ENCODE measurements at regions not wholly inside any gene's neighbourhood (a gene's known extent, or its start where the extent isn't known, plus 50 kb on each side); places are given as distances from the start of the nearest gene placed in this dataset.
"Not testable (repeated sequence)": the region's sequence is repeated elsewhere in the genome, so short reads cannot be mapped to it uniquely, and the experiment has no call there.

GRCh38 chr5:162209005-162209605 lies 141.5 kb downstream of the GABRG2 start:
- DNase-seq, result no peak

GRCh38 chr5:162214551-162214950 lies 147.0 kb downstream of the GABRG2 start:
- no peak for DNase-seq

- no peak for DNase-seq
These were observed 149.5 kb downstream of the GABRG2 start for GRCh38 chr5:162217037-162217436.

GRCh38 chr5:162221910-162222309 lies 154.3 kb downstream of the GABRG2 start:
- DNase-seq, result no peak

- DNase-seq, result no peak
These were observed 159.5 kb downstream of the GABRG2 start for GRCh38 chr5:162227075-162227474.

GRCh38 chr5:162230348-162230747 lies 162.8 kb downstream of the GABRG2 start:
- no peak for DNase-seq

GRCh38 chr5:162231522-162231921 lies 163.9 kb downstream of the GABRG2 start:
- no peak for DNase-seq

- no peak for DNase-seq
These were observed 173.2 kb downstream of the GABRG2 start for GRCh38 chr5:162240734-162241133.

- no peak for DNase-seq
These were observed 174.8 kb downstream of the GABRG2 start for GRCh38 chr5:162242416-162242815.

GRCh38 chr5:162243651-162244050 lies 176.1 kb downstream of the GABRG2 start:
- no peak for DNase-seq

GRCh38 chr5:162248107-162248713 lies 180.6 kb downstream of the GABRG2 start:
- DNase-seq, result no peak

GRCh38 chr5:162256711-162257110 lies 189.1 kb downstream of the GABRG2 start:
- no peak for DNase-seq

- DNase-seq, result no peak
These were observed 201.3 kb downstream of the GABRG2 start for GRCh38 chr5:162268694-162269481.

- DNase-seq, result no peak
These were observed 204.8 kb downstream of the GABRG2 start for GRCh38 chr5:162272417-162272816.

- no peak for DNase-seq
These were observed 207.1 kb downstream of the GABRG2 start for GRCh38 chr5:162274679-162275078.

GRCh38 chr5:162275387-162275786 lies 207.8 kb downstream of the GABRG2 start:
- not testable (repeated sequence) for DNase-seq

- DNase-seq, result no peak
These were observed 214.6 kb downstream of the GABRG2 start for GRCh38 chr5:162282191-162282590.

GRCh38 chr5:162283609-162284008 lies 216.0 kb downstream of the GABRG2 start:
- DNase-seq, result no peak

GRCh38 chr5:162288647-162289296 lies 221.2 kb downstream of the GABRG2 start:
- DNase-seq, result no peak

- no peak for DNase-seq
These were observed 221.9 kb downstream of the GABRG2 start for GRCh38 chr5:162289489-162289888.

GRCh38 chr5:162299793-162300192 lies 232.2 kb downstream of the GABRG2 start:
- DNase-seq, result no peak

- DNase-seq, result no peak
These were observed 233.8 kb downstream of the GABRG2 start for GRCh38 chr5:162301356-162301755.

GRCh38 chr5:162323466-162323865 lies 255.9 kb downstream of the GABRG2 start:
- no peak for DNase-seq

- DNase-seq, result no peak
These were observed 256.8 kb downstream of the GABRG2 start for GRCh38 chr5:162324328-162324727.

Data from effector CD8-positive, alpha-beta T cell (primary cell).